ENCODE measurements at regions not wholly inside any gene's neighbourhood (a gene's known extent, or its start where the extent isn't known, plus 50 kb on each side); places are given as distances from the start of the nearest gene placed in this dataset.

DNA sequence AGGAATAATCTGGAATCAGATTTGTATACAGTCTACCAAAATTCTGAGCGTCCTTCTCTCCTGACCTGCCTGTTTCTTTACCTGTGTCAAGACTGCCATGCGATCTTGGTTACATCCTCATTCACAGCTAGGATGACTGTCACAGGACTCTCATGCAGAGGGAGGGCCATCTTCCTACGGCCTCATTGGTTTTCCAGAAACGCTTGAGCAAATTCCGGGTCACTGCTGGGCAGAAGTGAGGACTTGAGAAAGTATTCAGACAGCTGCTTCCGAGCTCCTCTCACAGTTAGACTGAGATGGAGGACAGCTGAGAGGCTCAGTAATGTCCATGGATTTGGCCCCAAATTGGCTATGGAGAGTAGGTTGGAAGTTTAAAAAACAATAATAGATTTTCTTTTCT is 94.2 kb downstream of the TFAP2C start:
- no peaks in the 10 kb centered on the region for H3K4me1 Mint-ChIP-seq (ENCODE audit: low read depth, unreplicated experiment)
- no peak overlapping the region for H3K4me3 Mint-ChIP-seq (ENCODE audit: unreplicated experiment)
- H3K27me3 Mint-ChIP-seq (ENCODE audit: unreplicated experiment), result peaks cover 4% of the 10 kb centered on the region
- H3K9me3 Mint-ChIP-seq (ENCODE audit: unreplicated experiment), result peaks cover 2% of the 10 kb centered on the region
- H3K27ac Mint-ChIP-seq (ENCODE audit: unreplicated experiment), result no peak overlapping the region
- TF ChIP-seq, protein P1, sequence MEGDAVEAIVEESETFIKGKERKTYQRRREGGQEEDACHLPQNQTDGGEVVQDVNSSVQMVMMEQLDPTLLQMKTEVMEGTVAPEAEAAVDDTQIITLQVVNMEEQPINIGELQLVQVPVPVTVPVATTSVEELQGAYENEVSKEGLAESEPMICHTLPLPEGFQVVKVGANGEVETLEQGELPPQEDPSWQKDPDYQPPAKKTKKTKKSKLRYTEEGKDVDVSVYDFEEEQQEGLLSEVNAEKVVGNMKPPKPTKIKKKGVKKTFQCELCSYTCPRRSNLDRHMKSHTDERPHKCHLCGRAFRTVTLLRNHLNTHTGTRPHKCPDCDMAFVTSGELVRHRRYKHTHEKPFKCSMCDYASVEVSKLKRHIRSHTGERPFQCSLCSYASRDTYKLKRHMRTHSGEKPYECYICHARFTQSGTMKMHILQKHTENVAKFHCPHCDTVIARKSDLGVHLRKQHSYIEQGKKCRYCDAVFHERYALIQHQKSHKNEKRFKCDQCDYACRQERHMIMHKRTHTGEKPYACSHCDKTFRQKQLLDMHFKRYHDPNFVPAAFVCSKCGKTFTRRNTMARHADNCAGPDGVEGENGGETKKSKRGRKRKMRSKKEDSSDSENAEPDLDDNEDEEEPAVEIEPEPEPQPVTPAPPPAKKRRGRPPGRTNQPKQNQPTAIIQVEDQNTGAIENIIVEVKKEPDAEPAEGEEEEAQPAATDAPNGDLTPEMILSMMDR (IDR thresholded peaks at IDR 0.05; ENCODE audit: partially characterized antibody, unreplicated experiment), result no peak
- no peaks in the 10 kb centered on the region for H3K36me3 Mint-ChIP-seq (ENCODE audit: unreplicated experiment)
- DNase-seq, result no peak

- DNase-seq, result no peak
- H3K4me3 Mint-ChIP-seq (ENCODE audit: unreplicated experiment), result no peak overlapping the region
- H3K27me3 Mint-ChIP-seq (ENCODE audit: unreplicated experiment), result peaks cover 4% of the 10 kb centered on the region
- no peaks in the 10 kb centered on the region for H3K36me3 Mint-ChIP-seq (ENCODE audit: unreplicated experiment)
- H3K27ac Mint-ChIP-seq (ENCODE audit: unreplicated experiment), result no peak overlapping the region
- peaks cover 2% of the 10 kb centered on the region for H3K9me3 Mint-ChIP-seq (ENCODE audit: unreplicated experiment)
- TF ChIP-seq, protein P1 (IDR thresholded peaks at IDR 0.05; ENCODE audit: partially characterized antibody, unreplicated experiment), result no peak
- H3K4me1 Mint-ChIP-seq (ENCODE audit: low read depth, unreplicated experiment), result no peaks in the 10 kb centered on the region
These were observed 95.2 kb downstream of the TFAP2C start for GRCh38 chr20:56724241-56724757.

DNA sequence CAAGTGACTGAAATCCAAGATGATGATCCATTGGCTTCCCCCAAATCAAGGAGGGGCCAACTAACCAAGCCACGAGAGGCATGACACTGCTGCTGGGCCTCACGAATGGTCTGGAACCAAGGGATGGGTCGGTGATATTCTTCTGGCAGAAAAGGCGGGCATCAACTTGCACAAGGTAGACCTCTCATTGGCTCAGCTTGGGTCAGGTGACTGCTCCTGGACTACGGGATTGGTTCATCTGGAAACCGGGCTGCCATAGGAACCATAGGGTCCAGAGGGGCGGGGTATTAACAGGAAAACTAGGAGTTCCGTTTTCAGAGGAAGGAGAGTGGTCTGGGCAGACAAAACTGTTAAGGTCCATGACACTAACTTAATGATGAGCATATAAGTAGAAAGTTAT is 100.9 kb downstream of the TFAP2C start:
- Mint-ChIP-seq H3K27ac (ENCODE audit: unreplicated experiment) (no peak overlapping the region), H3K36me3 (ENCODE audit: unreplicated experiment) (no peaks in the 10 kb centered on the region), H3K27me3 (ENCODE audit: unreplicated experiment) (no peaks in the 10 kb centered on the region), H3K9me3 (ENCODE audit: unreplicated experiment) (no peaks in the 10 kb centered on the region), H3K4me3 (ENCODE audit: unreplicated experiment) (no peak overlapping the region), H3K4me1 (ENCODE audit: low read depth, unreplicated experiment) (no peaks in the 10 kb centered on the region)
- no peak for DNase-seq
- TF ChIP-seq, protein P1 (IDR thresholded peaks at IDR 0.05; ENCODE audit: partially characterized antibody, unreplicated experiment), result no peak

- H3K4me3 Mint-ChIP-seq (ENCODE audit: unreplicated experiment), result no peak overlapping the region
- peaks cover under 1% of the 10 kb centered on the region for H3K27me3 Mint-ChIP-seq (ENCODE audit: unreplicated experiment)
- H3K9me3 Mint-ChIP-seq (ENCODE audit: unreplicated experiment), result peaks cover 3% of the 10 kb centered on the region
- TF ChIP-seq, protein P1 (IDR thresholded peaks at IDR 0.05; ENCODE audit: partially characterized antibody, unreplicated experiment), result no peak
- H3K36me3 Mint-ChIP-seq (ENCODE audit: unreplicated experiment), result no peaks in the 10 kb centered on the region
- H3K4me1 Mint-ChIP-seq (ENCODE audit: low read depth, unreplicated experiment), result peaks cover 5% of the 10 kb centered on the region
- H3K27ac Mint-ChIP-seq (ENCODE audit: unreplicated experiment), result no peak overlapping the region
- DNase-seq, result no peak
These were observed 101.9 kb downstream of the TFAP2C start for GRCh38 chr20:56730996-56731395.

GRCh38 chr20:56731476-56731875 is 102.4 kb downstream of the TFAP2C start:
- TF ChIP-seq, protein P1 (IDR thresholded peaks at IDR 0.05; ENCODE audit: partially characterized antibody, unreplicated experiment), result no peak
- peaks cover 4% of the 10 kb centered on the region for H3K27me3 Mint-ChIP-seq (ENCODE audit: unreplicated experiment)
- peaks cover 4% of the 10 kb centered on the region for H3K9me3 Mint-ChIP-seq (ENCODE audit: unreplicated experiment)
- H3K4me1 Mint-ChIP-seq (ENCODE audit: low read depth, unreplicated experiment), result peaks cover 8% of the 10 kb centered on the region
- H3K27ac Mint-ChIP-seq (ENCODE audit: unreplicated experiment), result no peak overlapping the region
- no peak overlapping the region for H3K4me3 Mint-ChIP-seq (ENCODE audit: unreplicated experiment)
- DNase-seq, result no peak
- no peaks in the 10 kb centered on the region for H3K36me3 Mint-ChIP-seq (ENCODE audit: unreplicated experiment)

Measured in glutamatergic neuron (in vitro differentiated cells).